H1 (cell line): ENCODE measurements at regions not wholly inside any gene's neighbourhood (a gene's known extent, or its start where the extent isn't known, plus 50 kb on each side); places are given as distances from the start of the nearest gene placed in this dataset.

Experiments
- CTCF ChIA-PET: fragments of 300-600 bp; sonication (Branson Sonifier 250); formaldehyde crosslinking; loops from one replicate; lab custom pipeline; 2021; ENCODE audit not compliant: partially characterized antibody; lab: Charles Lee
- POLR2A ChIA-PET: fragments of 300-600 bp; sonication (Branson Sonifier 250); formaldehyde crosslinking; loops from one replicate; lab custom pipeline; 2021; ENCODE audit warnings: inconsistent platforms; ENCODE audit not compliant: partially characterized antibody; lab: Charles Lee
- DNase-seq, 2 experiments: peaks; one replicate each; pipeline versions ENCODE4 v3.0.0 to v3.0.0-alpha.2; 2010 to 2022; ENCODE audit warnings: low spot score in 2 of 2, low read depth in 1 of 2, mixed read lengths in 1 of 2
- FAIRE-seq: peaks from 2 replicates; lab custom pipeline; 2011; peaks lifted over from hg19 to GRCh38; lab: Jason Lieb, UNC
- H2AFZ ChIP-seq: 2 replicates; pipeline ENCODE4 v1.8.1; 2012; ENCODE audit warnings: low read length, inconsistent platforms
- H2AK5ac ChIP-seq: 2 replicates; pipeline ENCODE4 v1.6.1; 2013; ENCODE audit warnings: low read depth, low read length
- H2BK120ac ChIP-seq: replicated peaks from 2 replicates; pipeline ENCODE3; 2013; ENCODE audit warnings: low read depth, low read length, inconsistent platforms
- H2BK12ac ChIP-seq: 2 replicates; pipeline ENCODE4 v1.6.1; 2013; ENCODE audit warnings: low read depth, low read length
- H2BK15ac ChIP-seq: 2 replicates; pipeline ENCODE4 v1.6.1; 2013; ENCODE audit warnings: low read length
- H2BK20ac ChIP-seq: 2 replicates; pipeline ENCODE4 v1.6.1; 2013; ENCODE audit warnings: low read length
- H2BK5ac ChIP-seq: 2 replicates; pipeline ENCODE4 v1.6.1; 2013; ENCODE audit warnings: low read depth, low read length
- H3K14ac ChIP-seq: 2 replicates; pipeline ENCODE4 v1.6.1; 2013; ENCODE audit warnings: inconsistent platforms; ENCODE audit not compliant: insufficient read length
- H3K18ac ChIP-seq: 2 replicates; pipeline ENCODE4 v1.6.1; 2013; ENCODE audit warnings: low read length; ENCODE audit errors: extremely low read depth
- H3K23ac ChIP-seq: 2 replicates; pipeline ENCODE4 v1.6.1; 2013; ENCODE audit warnings: inconsistent platforms; ENCODE audit not compliant: insufficient read length
- H3K23me2 ChIP-seq: 2 replicates; pipeline ENCODE4 v1.6.1; 2013; ENCODE audit warnings: low read depth, low read length
- H3K27ac ChIP-seq: 2 replicates; pipeline ENCODE4 v1.6.1; 2011; ENCODE audit warnings: low read depth, low read length, inconsistent platforms
- H3K27me3 ChIP-seq, 4 experiments: replicated peaks in 1 of 4; 1 replicate in 1 of 4; 2 replicates in 3 of 4; pipeline versions ENCODE4 v1.6.1 to v1.8.1; 2011 to 2013; ENCODE audit warnings: low read length in 3 of 4, mild to moderate bottlenecking in 3 of 4, inconsistent platforms in 2 of 4, mixed read lengths in 2 of 4, moderate library complexity in 1 of 4; ENCODE audit not compliant: control insufficient read depth in 3 of 4, insufficient read depth in 3 of 4; ENCODE audit errors: extremely low read depth in 1 of 4
- H3K36me3 ChIP-seq, 4 experiments: 2 replicates each; pipeline versions ENCODE4 v1.6.1 to v1.8.1; 2011 to 2013; ENCODE audit warnings: mild to moderate bottlenecking in 4 of 4, low read length in 3 of 4, moderate library complexity in 2 of 4, control low read depth in 1 of 4, inconsistent platforms in 1 of 4; ENCODE audit not compliant: insufficient read depth in 4 of 4, control insufficient read depth in 2 of 4
- H3K4ac ChIP-seq: replicated peaks from 2 replicates; pipeline ENCODE3; 2013; ENCODE audit warnings: low read length, low read depth, mixed read lengths, inconsistent platforms; ENCODE audit not compliant: insufficient read length
- H3K4me1 ChIP-seq, 4 experiments: replicated peaks in 1 of 4; 1 replicate in 1 of 4; 2 replicates in 3 of 4; pipeline versions ENCODE4 v1.6.1 to v1.8.1; 2011 to 2013; ENCODE audit warnings: low read length in 3 of 4, inconsistent platforms in 2 of 4, mixed read lengths in 1 of 4; ENCODE audit not compliant: insufficient read depth in 4 of 4, control insufficient read depth in 3 of 4
- H3K4me2 ChIP-seq, 2 experiments: 2 replicates each; pipeline versions ENCODE4 v1.6.1 to v1.8.1; 2011 to 2013; ENCODE audit warnings: low read depth in 2 of 2, low read length in 2 of 2, control low read depth in 1 of 2, inconsistent platforms in 1 of 2, mild to moderate bottlenecking in 1 of 2; ENCODE audit not compliant: insufficient read depth in 1 of 2
- H3K4me3 ChIP-seq, 4 experiments: fragments of 200-600, 300-600 bp in 1 of 4; sonication (generic), shearing (Covaris generic), sonication (Bioruptor Twin) in 1 of 4; 2 replicates each; pipeline versions ENCODE4 v1.5.1 to v1.8.1; 2011 to 2016; ENCODE audit warnings: low read length in 4 of 4, low read depth in 3 of 4, control low read depth in 2 of 4, inconsistent platforms in 2 of 4, mild to moderate bottlenecking in 2 of 4, mixed read lengths in 1 of 4, moderate library complexity in 1 of 4; ENCODE audit not compliant: insufficient read depth in 2 of 4; ENCODE audit errors: extremely low read depth in 1 of 4
- H3K56ac ChIP-seq: replicated peaks from 2 replicates; pipeline ENCODE3; 2013; ENCODE audit warnings: low read depth, mild to moderate bottlenecking, mixed read lengths, low read length, inconsistent platforms; ENCODE audit not compliant: insufficient read length
- H3K79me1 ChIP-seq: 2 replicates; pipeline ENCODE4 v1.6.1; 2013; ENCODE audit warnings: low read depth, low read length, control low read depth
- H3K79me2 ChIP-seq, 2 experiments: 2 replicates each; pipeline versions ENCODE4 v1.6.1 to v1.8.1; 2012 to 2013; ENCODE audit warnings: low read length in 2 of 2, mild to moderate bottlenecking in 2 of 2, inconsistent platforms in 1 of 2; ENCODE audit not compliant: insufficient read depth in 2 of 2, control insufficient read depth in 1 of 2
- H3K9ac ChIP-seq, 4 experiments: replicated peaks in 1 of 4; 1 replicate in 1 of 4; 2 replicates in 3 of 4; pipeline versions ENCODE4 v1.6.1 to v1.8.1; 2011 to 2013; ENCODE audit warnings: low read depth in 3 of 4, low read length in 3 of 4, control low read depth in 2 of 4, mild to moderate bottlenecking in 2 of 4, moderate library complexity in 2 of 4, inconsistent platforms in 1 of 4; ENCODE audit errors: extremely low read depth in 1 of 4
- H3K9me3 ChIP-seq, 2 experiments: 2 replicates each; pipeline versions ENCODE4 v1.6.1 to v1.8.1; 2012 to 2013; ENCODE audit warnings: mild to moderate bottlenecking in 2 of 2, moderate library complexity in 2 of 2, control low read depth in 1 of 2, inconsistent platforms in 1 of 2, low read depth in 1 of 2, low read length in 1 of 2, mixed read lengths in 1 of 2; ENCODE audit not compliant: insufficient read depth in 2 of 2
- H4K20me1 ChIP-seq, 2 experiments: replicated peaks in 1 of 2; 2 replicates each; pipeline versions ENCODE3 to v1.8.1; 2011 to 2013; ENCODE audit warnings: inconsistent platforms in 2 of 2, low read length in 2 of 2, mild to moderate bottlenecking in 1 of 2; ENCODE audit not compliant: insufficient read depth in 2 of 2, control insufficient read depth in 1 of 2
- H4K5ac ChIP-seq: 2 replicates; pipeline ENCODE4 v1.6.1; 2013; ENCODE audit warnings: low read length, low read depth, mixed read lengths, inconsistent platforms; ENCODE audit not compliant: insufficient read length
- H4K8ac ChIP-seq: 2 replicates; pipeline ENCODE4 v1.8.0; 2013; ENCODE audit warnings: mild to moderate bottlenecking, moderate library complexity, low read length, inconsistent platforms; ENCODE audit not compliant: insufficient read depth; ENCODE audit errors: extremely low read depth
- H4K91ac ChIP-seq: replicated peaks from 2 replicates; pipeline ENCODE3; 2013; ENCODE audit warnings: low read length, mixed read lengths, inconsistent platforms; ENCODE audit not compliant: insufficient read length
- ASH2L ChIP-seq: fragments of 200-600, 300-600 bp; sonication (generic); IDR thresholded peaks from one replicate; pipeline ENCODE4 v1.7.1; 2017; ENCODE audit warnings: low read length
- BACH1 ChIP-seq: IDR thresholded peaks from 2 replicates; pipeline ENCODE4 v1.6.1; 2012; ENCODE audit warnings: low read length, improper control_type of control experiment
- BCL11A ChIP-seq, 2 experiments: IDR thresholded peaks; one replicate each; pipeline ENCODE4 v1.6.1; 2011; ENCODE audit warnings: low read depth in 2 of 2, low read length in 2 of 2, mild to moderate bottlenecking in 2 of 2
- CTCF ChIP-seq, 3 experiments: IDR thresholded peaks; 1 replicate in 2 of 3; 2 replicates in 1 of 3; pipeline versions ENCODE4 v1.5.1 to v1.6.1; 2011; ENCODE audit warnings: low read length in 3 of 3, mild to moderate bottlenecking in 3 of 3, inconsistent platforms in 2 of 3, low read depth in 1 of 3, moderate library complexity in 1 of 3; ENCODE audit not compliant: insufficient read depth in 1 of 3; ENCODE audit errors: control extremely low read depth in 1 of 3
- E2F6 ChIP-seq: IDR thresholded peaks from 2 replicates; pipeline ENCODE4 v1.6.1; 2012; ENCODE audit warnings: inconsistent platforms
- GTF2F1 ChIP-seq: IDR thresholded peaks from 2 replicates; pipeline ENCODE4 v1.6.1; 2012; ENCODE audit warnings: low read depth, low read length, improper control_type of control experiment, borderline replicate concordance
- KDM1A ChIP-seq: fragments of 200-600, 300-600 bp; sonication (generic); IDR thresholded peaks from 2 replicates; pipeline ENCODE4 v1.7.1; 2016; ENCODE audit warnings: mild to moderate bottlenecking, low read length, borderline replicate concordance
- SP4 ChIP-seq: IDR thresholded peaks from 2 replicates; pipeline ENCODE4 v1.6.1; 2012; ENCODE audit warnings: low read length, inconsistent platforms
- TAF1 ChIP-seq: IDR thresholded peaks from 2 replicates; pipeline ENCODE4 v1.6.1; 2011; ENCODE audit warnings: mild to moderate bottlenecking, low read depth, low read length
- ZNF274 ChIP-seq: IDR thresholded peaks from 2 replicates; pipeline ENCODE4 v1.7.0; 2012; ENCODE audit warnings: low read length, borderline replicate concordance; ENCODE audit errors: extremely low read depth
- WGBS, 2 experiments: shearing (Covaris generic) in 1 of 2; methylation state at CpG; one replicate each; pipeline versions ENCODE4 v1.1.6 to v1.1.7; 2013 to 2015; ENCODE audit warnings: low lambda C conversion rate in 2 of 2, mixed read lengths in 2 of 2, inconsistent platforms in 1 of 2, low coverage in 1 of 2, missing lambda C conversion rate in 1 of 2; ENCODE audit not compliant: insufficient replicate concordance in 2 of 2, insufficient coverage in 1 of 2, insufficient read length in 1 of 2; ENCODE audit errors: extremely low coverage in 1 of 2, missing lambda C conversion rate in 1 of 2; 5-methylcytosine and 5-hydroxymethylcytosine counted together

GRCh38 chr14:98999345-98999744 is 272.7 kb downstream of the BCL11B start:
- Histone ChIP-seq H4K20me1 (no peaks in the 10 kb centered on the region), H4K5ac (no peak overlapping the region), H3K36me3 (no peaks in the 10 kb centered on the region), H3K79me2 (no peaks in the 10 kb centered on the region), H3K23me2 (no peaks in the 10 kb centered on the region), H3K4me3 (no peak overlapping the region), H3K56ac (no peak overlapping the region), H4K91ac (no peak overlapping the region), H3K4me1 (no peaks in the 10 kb centered on the region; a peak in 1 of 7 replicates), H3K9me3 (no peaks in the 10 kb centered on the region), H3K27ac (no peak overlapping the region), H3K23ac (no peak overlapping the region), H3K4ac (no peak overlapping the region), H3K14ac (no peak overlapping the region), H2BK12ac (no peak overlapping the region; the same call in 1 of the 2 replicates), H4K8ac (no peak overlapping the region), H3K18ac (no peak overlapping the region), H2BK5ac (no peak overlapping the region), H2AFZ (no peak overlapping the region), H3K9ac (no peak overlapping the region), H2AK5ac (no peak overlapping the region), H2BK20ac (no peak overlapping the region), H3K4me2 (no peak overlapping the region), H3K27me3 (no peaks in the 10 kb centered on the region), H3K79me1 (no peaks in the 10 kb centered on the region), H2BK120ac (no peak overlapping the region), H2BK15ac (no peak overlapping the region)
- WGBS, 2 experiments, result 87% methylated on average over 8 of the region's 9 CpGs; no CpG with 5 or more reads in 1 of the 2 experiments
- POLR2A ChIA-PET, result no interaction called here
- CTCF ChIA-PET, result no interaction called here
- DNase-seq (no peak), FAIRE-seq (no peak)
- no peak for TF ChIP-seq BACH1
- TF ChIP-seq CTCF (IDR thresholded peaks at IDR 0.05; ENCODE audit: control extremely low read depth in 1 of 3, insufficient read depth in 1 of 3, low read depth in 1 of 3, low read length in 3 of 3), result no peak
- 0 out of 2 replicates have a peak, but pooled peaks have one; percentile 14 for TF ChIP-seq E2F6
- TF ChIP-seq TAF1, result no peak
- TF ChIP-seq KDM1A, result no peak
- TF ChIP-seq ZNF274, result no peak
- no peak for TF ChIP-seq GTF2F1
- no peak for TF ChIP-seq BCL11A (IDR thresholded peaks at IDR 0.05; ENCODE audit: low read depth in 2 of 2, low read length in 2 of 2)
- TF ChIP-seq SP4, result no peak
- TF ChIP-seq ASH2L, result no peak
